CD1c-positive myeloid dendritic cell (primary cell): ENCODE measurements at regions not wholly inside any gene's neighbourhood (a gene's known extent, or its start where the extent isn't known, plus 50 kb on each side); places are given as distances from the start of the nearest gene placed in this dataset.
"Not testable (repeated sequence)": the region's sequence is repeated elsewhere in the genome, so short reads cannot be mapped to it uniquely, and the experiment has no call there.

Source experiments
- DNase-seq: peaks from one replicate; pipeline ENCODE4 v3.0.0-alpha.2; 2016; ENCODE audit errors: extremely low spot score

DNA sequence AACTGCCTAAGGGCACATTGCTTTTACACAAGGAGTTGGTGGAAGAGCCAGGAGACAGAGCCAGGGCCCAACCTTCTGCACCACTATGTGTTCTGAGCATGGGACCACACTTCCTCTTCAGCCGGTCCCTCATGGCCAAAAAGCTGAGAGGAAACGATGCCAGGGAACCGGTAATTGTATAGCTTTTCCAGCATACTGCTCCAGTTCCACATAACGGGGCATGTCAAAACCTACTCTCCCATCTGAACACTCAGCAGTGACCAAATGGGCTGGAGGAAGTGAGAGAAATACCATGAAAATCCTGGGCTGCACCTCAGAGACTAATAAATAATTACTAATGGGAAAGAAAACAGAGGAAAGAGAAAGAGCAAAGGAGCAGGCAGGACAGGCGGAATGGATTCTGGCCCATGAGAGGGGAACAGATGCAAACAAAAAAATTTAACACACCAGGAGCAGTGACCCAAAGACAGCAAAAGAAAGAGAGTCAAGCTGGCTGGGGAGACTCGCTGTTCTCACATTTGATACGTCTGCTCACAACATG lies 52.0 kb upstream of the BMP2 start:
- peak; percentile 54 for DNase-seq

DNA sequence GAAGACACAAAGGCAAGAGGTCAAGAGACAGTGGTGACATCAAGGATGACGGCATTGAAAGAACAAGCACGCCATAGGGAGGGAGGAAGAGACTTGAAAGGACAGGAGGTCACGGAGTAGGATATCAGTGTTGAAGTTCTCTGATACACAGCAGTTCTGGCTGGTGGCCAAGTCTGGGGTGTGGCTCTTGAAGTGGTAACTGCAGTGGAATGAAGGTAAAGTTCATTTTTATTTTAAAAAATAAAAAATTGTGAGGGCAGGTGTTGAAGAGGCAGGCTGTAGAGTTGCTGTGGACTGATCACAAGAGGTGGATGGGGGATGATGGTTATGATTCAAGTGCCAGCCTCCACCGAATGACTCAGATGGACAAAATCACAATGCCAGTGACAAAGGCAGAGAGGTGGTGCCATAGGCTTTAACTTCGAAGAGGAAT lies 53.2 kb upstream of the BMP2 start:
- DNase-seq = no peak

DNA sequence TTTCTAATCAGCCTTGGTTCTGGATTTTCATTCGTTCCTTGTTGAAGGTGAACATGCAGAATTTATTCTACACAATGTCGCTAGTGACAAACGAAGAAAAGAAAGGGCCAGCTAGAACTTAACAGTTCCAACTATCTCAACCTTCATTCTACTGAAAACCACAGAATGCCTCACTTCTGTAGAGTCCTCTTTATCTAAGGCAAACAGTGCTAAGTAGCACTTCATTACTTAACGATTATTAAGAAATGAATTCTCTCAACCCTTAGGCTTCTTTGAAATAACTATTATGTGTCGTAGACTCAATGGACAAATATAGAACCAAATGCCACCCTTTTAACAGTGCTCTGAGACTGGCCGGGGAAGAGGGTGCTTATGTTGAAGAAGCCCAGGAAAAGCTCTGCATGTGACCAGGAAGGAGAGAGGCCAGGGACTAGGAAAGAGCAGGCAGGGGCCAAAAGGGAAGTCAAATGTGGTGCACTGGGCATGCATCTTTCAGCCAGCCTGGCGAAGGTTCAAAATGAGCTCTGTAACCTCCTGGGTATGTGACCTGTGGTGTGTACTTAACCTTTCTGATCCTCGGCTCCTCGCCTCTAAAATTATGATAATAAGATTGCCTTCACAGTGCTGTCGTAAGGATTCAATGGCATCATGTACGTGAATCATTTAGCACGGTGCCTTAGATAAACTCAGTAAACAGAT lies 55.4 kb upstream of the BMP2 start:
- no peak for DNase-seq

DNA sequence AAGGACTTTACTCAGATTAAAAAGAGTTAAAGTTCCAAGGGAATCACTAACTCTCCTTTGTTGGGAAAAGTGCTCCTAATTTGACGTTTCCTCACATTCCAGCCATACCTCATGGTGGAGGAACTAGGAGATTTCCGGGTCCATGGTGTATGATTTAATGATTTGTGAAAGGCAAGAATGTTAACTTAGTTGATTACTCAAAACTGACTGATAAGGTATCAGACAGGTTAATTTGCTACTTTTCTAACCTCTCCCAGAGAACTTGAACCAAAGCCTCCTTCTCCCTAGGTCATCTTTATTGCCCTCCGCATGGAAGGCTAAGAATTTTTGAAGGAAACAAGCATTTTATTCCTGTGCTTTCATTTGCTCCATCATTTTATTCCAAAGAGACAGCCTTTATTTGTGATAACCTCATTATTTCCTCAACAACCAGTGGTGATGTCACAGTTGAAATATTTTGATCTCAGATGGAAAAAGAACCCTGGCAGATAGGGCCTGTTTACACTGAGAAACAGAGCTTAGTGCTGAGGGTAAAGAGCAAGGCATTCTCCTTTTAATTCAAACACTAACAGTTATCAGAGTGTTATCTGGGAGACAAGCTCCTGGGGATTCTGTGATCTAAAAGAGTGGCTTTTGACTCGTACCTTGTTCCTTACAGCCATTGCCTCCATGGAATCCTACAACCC lies 57.4 kb upstream of the BMP2 start:
- no peak for DNase-seq

DNA sequence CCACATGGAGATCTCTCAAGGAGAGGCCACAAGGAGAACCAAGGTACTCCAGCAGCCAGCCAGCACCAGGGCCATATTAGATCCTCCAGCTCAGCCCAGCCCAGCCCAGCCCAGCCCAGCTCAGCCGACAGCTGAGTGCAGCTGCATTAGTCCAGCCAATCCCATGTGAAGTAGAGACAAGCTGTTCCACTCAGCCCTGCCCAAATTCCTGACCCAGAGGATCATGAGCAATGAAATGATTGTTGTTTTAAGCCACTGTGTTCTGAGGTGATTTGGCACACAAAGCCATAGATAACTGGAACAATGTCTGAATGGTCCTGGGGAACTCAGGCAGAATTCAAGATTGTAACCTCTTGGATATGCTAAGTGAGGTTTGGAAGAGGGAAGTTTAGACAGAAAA lies 59.5 kb upstream of the BMP2 start:
- no peak for DNase-seq

DNA sequence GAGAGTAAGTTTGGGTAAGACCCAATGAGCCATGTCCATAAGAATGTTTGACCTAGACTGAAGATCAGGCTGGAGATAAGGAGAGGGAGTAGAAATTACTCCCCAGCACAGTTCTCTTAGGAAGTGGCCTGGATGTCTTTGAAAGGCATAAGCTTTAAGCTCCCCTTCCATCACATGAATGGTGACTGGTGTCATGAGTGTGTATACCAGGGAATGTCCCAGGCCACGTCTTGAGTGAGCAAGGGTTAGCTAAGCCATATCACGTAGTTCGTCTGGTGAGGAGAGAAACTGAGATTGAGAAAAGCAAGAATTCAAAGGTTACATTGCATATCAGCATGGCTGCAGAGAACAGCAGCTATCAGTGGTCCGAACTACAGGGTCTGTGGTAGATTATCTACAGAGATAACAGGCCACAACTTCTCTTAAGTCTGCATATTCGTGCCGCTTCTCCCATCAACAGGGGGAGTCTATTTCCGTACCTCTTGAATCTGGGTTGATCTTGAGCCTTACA lies 60.1 kb upstream of the BMP2 start:
- no peak for DNase-seq

DNA sequence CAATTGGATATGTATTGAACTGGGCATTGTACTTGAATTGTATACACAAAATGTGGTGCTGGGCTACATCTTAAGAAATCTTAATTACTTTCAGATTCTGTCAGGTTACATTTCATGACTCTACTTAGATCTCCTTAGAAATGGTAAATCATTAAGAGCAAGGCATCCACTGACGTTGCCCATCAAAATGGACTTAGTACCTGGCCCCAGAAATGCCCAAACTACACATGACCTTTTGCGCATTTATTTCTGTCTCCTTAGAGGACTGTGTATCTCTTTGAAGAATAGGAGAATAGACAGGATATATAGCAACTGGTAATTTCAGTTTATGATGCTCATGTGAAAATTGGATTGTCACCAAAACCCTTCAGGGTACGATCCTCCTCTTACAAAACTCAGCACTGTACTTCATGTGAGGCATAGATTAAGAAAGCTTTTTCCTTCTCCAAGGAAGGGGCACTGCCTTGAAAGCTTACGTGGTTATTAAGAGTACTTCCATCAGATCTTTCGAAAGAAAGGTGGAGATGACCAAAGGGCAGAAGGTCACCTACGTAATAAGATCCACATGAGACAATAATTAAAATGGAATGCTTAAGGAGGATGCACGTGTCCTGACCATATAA lies 61.4 kb upstream of the BMP2 start:
- DNase-seq = no peak

DNA sequence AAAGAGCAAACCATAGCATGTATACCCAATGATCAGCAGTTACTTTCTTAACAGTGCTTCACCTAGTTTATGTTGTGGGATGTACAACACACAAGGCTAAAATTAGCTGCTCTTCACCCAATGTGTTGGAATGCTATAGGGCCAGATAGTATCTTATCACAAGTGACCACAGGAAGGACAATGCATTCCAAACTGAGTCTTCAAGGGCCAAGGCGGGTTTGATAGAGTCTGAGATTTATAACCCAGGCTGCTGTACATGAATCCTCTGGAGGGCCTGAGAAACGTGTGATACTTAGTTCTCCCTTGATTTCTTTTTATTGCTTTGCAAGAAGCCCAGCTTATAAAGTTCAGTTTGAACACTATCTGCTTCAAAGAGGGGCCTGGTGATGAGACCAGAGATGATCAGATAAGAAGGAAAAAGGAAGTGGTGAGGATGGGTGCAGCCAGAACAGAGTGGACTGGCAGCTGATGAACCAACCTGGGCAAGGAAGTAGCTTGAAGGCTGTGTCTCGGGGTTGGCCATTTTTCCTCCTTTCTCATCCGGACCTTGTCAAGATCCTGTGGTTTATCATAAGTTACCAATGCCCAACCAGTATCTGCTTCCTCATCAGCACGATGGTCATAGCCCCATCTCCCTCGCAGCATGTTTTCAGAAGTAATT lies 62.2 kb upstream of the BMP2 start:
- no peak for DNase-seq

DNA sequence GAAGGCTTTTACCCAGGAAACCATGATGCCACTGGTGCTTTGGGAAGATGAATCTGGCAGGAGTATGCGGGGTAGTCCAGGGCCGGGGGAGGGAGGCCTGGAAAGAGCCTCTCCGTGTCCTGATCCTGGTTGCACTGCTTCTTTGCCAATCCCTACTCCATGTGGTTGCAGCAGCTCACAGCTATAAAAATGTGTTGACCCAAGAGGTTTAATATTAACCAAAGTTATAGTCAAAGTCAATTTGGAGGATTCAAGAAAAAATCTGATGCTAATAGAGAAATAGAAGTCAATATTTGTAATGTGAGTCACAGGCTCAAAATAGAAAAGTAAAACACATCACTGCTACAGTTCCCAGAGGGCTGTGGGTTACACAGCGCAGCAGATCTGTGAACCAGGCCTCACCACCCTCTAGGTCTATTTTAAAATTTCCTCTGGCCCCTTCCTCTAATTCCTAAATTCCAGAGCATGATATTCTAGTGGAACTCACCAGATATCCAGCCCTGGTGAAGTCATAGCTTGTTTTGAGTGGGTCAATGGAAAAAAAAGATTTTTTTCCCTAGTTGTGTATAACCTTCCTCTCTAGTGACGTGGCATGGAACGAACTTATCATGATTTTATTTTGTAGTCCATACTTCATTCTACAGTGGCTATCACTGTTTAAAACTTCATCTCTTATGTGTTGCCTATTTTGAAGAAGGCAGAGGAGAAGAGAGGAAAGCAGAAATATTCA lies 63.2 kb upstream of the BMP2 start:
- DNase-seq = no peak

DNA sequence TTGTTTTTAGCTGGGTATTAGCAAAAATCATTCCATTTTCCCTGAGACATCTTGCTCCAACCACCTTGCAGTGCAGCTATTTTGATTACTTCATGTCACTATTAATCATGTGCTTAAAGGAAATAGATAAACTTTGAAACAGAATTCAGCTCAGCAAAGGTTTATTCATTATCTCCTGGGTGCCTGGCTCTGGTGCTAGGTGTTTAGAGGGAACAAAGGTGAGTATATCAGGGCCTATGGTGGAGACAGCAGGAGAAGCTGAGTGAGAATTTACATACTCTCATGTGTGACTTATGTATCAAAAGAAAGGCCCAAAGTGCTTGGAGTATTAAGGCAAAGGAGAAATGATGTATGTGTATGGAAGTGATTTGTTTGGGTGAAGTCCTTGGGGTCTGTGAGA lies 63.8 kb upstream of the BMP2 start:
- DNase-seq = no peak

DNA sequence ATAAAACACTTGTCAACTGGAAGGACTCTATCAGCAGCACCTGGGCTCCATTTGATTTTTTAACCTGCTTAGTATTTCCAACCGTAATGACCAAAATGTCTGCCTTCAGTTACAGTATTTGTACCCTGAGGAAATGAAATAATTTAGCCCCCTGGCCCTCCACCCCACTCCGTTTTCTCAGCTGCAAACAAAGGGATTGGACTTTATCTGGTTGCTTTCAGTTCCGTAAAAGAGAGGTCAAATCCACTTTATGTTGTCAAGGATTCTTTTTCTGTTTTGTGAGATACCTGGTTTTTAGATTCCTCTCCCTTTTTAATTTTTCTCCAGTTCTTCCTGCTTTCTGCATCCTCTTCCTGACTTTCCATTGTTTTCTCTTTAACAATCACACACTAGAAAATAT lies 64.4 kb upstream of the BMP2 start:
- DNase-seq = no peak

DNA sequence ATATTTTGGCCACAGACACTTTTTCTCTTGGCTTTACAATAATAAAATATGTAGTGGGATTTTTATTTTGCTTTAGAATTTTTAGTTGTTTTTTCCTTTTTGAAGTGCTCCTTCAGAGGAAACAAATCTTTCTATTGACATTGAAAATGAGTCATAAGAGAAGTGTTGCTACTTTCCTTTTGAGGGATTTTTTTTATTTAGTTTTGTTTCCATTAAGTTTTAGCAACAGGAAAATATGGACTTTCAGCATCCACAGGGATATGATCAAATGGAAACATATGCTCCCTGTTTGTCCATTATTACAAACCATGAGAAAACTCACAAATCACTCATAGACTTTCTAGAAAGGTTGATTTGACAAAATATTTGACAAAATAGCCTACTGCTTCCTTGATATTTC lies 65.3 kb upstream of the BMP2 start:
- peak; percentile 15 for DNase-seq

DNA sequence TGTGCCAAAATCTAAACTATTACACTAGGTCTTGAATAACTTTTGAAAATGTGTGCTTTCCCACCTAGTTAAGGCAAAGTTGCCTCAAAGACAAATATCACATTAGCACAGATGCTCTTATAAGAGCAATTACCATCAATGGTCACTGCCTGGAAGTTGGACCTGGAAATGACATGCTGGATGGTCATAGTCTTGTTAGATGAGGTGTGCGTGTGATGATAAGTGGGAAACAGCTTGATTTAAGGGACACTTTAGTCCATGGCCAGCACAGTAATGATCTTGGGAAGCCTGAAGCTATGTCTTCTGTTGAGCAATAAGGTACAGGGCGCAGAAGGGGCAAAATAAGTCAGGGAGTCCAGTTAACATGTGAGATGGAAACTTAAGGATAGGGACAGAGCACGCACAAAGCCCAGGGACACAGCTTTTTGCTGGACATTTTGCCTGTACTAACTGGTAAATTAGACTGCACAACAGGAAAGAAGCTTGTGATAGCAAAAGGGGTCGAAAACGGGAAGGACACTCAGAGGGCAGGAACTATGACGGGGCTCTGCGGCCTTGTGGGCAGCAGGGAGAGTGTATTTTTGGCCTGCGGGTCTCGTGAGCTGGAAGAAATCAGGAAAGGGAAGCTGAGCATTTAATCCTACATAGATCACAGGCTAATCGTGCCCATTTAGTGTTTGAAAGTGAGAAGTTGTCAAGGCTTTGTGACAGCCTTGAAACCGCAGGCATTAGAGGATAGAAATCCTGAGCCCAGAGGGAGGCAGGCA lies 66.7 kb upstream of the BMP2 start:
- DNase-seq = peak; percentile 93

DNA sequence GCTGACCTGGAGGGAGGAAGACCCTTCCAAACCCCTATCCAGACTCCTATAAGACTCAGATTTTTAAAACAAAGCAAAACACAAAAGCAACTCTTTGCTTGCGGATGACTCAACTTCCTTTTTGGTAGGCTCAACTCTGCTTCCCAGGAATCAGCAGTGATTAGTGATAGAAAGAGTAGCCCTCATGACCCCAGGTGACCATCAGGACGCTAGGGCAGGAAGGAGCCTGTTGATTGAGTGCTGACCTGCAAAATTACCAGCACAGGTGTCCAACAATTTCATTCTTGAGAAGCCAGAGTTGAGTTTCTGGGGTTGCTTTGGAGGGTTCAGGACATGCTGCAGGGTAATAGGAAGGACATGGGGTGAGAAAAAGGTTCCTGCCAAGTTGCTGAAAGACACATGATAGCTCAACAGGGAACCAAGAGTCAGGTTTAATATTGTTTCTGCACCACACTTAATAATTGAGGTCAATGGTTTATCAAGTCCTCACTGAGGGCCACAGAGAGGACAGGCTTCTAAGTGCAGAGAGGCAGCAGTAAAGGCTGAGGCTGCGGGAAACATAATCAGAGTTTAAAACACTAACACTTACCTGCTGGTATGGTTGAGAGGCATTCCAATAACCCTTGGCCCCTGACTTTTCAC lies 67.4 kb upstream of the BMP2 start:
- peak; percentile 43 for DNase-seq

DNA sequence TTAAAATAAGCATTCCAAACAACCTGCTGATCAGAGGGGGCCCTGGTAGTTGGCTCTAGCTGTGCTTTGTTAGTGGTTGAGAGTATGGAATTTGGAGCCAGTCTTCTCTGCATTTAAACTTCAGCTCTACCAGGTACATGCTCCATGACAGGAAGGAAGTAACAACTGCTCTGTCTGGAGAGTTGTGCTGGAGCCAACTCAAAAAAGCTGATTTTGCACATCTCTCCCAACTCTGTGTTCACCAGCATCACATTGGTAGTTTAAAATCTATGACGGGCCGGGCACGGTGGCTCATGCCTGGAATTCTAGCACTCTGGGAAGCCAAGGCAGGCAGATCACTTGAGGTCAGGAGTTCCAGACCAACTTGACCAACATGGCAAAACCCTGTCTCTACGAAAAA lies 68.8 kb upstream of the BMP2 start:
- no peak for DNase-seq

DNA sequence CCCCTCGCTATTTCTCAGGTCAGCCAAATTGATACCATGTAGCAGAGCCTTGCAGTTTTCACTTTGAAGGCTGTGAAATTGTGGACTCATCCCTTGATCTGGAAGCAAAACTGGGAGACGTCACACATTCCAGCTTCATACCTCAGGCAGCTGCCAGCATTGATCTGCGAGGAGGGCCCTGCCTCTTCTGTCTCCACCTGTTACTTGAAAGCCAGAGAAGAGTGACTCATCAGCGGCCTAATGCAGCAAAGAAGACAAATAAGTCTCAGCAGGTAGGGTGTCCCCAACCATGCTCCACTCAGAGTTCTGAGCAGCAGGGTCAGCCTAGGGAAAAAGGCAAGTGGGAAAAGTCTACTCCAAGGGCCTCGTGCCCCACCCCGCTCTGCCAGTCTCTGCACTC lies 69.4 kb upstream of the BMP2 start:
- no peak for DNase-seq

DNA sequence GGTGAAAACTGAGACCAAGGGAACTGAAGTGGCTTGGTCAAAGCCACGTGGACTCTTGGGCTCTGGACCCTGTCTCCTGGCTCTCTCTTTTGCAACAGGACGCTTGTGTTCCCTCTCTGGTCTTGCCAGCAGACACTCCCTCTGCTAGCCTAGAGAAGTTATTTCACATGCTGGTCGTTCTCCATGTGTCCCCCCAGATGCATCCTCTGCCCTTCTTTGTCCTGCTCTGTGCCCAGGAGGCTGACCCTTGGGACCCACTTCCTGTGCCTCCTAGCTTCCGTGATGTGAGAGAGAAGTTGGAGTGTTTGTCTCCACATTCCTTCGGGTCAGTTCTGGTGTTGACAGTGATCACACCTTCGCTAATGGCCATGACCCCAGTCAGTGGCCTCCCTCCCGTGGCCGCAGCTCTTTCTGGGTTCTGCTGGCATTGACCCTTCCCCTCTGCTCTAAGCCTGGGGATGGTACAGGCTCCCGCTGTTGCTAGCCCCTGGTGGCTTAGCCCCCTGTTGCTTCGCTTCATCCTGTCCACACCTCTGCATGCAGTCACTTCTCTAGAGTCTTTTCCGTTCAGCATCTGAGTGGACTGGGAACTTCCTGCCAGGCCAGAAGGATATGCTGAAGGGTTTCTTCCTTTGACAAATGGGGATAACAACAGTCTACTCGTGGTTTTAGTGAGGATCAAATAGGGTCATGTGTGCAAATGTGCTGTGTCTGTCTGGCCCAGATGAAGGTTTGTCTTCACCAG lies 70.1 kb upstream of the BMP2 start:
- no peak for DNase-seq

DNA sequence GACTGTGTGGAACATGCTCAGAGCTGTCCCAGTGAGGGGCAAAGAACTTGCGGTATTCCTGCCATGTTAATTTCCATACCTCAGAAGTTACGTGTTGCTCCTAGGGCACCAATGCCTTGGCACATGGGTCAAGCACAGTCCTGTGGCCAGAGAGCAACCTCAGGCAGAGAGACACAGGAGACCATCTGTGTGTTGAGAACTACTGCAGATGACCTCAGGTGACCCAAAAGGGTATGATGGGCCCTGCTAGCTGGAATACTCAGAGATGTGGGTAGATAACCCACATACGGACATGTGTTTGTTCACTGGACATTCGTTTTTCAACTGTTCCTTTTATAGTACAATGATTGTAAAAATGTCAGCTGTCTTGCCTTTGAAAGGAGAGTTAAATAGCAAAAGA lies 71.5 kb upstream of the BMP2 start:
- no peak for DNase-seq

DNA sequence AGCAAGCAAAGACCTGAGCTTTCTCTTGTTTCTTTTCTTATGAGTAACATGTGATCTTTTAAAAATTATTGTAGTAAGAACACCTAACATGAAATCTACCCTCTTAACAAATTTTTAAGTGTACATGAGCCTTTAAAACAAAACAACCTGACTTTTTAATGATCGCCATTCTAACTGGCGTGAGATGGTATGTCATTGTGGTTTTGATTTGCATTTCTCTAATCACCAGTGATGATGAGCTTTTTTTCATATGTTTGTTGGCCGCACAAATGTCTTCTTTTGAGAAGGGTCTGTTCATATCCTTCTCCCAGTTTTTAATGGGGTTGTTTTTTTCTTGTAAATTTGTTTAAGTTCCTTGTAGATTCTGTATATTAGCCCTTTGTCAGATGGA lies 73.7 kb upstream of the BMP2 start:
- DNase-seq = not testable (repeated sequence)
